ENCODE measurements at regions not wholly inside any gene's neighbourhood (a gene's known extent, or its start where the extent isn't known, plus 50 kb on each side); places are given as distances from the start of the nearest gene placed in this dataset.

DNA sequence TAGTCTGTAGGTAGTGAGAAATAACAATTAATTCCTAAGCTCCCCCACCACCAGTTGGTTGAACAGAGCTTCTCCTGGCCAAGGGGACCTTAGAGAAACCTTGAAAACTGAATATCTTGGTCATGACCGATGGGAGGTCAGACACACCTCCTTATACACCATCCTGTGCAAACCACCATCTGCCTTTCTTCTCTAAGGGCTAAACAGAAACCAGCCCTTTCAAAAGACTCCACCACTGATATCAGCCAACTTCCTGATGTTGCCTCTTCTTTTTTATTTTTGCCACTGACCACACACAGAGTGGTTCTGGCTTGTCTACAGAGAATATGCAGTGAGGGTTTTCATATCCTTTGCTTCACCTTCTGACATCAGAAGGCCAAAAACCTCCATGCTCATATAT, 977.7 kb upstream of the SEL1L start:
- TF ChIP-seq, protein P1, sequence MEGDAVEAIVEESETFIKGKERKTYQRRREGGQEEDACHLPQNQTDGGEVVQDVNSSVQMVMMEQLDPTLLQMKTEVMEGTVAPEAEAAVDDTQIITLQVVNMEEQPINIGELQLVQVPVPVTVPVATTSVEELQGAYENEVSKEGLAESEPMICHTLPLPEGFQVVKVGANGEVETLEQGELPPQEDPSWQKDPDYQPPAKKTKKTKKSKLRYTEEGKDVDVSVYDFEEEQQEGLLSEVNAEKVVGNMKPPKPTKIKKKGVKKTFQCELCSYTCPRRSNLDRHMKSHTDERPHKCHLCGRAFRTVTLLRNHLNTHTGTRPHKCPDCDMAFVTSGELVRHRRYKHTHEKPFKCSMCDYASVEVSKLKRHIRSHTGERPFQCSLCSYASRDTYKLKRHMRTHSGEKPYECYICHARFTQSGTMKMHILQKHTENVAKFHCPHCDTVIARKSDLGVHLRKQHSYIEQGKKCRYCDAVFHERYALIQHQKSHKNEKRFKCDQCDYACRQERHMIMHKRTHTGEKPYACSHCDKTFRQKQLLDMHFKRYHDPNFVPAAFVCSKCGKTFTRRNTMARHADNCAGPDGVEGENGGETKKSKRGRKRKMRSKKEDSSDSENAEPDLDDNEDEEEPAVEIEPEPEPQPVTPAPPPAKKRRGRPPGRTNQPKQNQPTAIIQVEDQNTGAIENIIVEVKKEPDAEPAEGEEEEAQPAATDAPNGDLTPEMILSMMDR (IDR thresholded peaks at IDR 0.05): no peak
- no peak for TF ChIP-seq POLR2A (IDR thresholded peaks at IDR 0.05)

All from ovary (tissue), 3 donors.